Endothelial cell of umbilical vein (primary cell): ENCODE measurements at regions not wholly inside any gene's neighbourhood (a gene's known extent, or its start where the extent isn't known, plus 50 kb on each side); places are given as distances from the start of the nearest gene placed in this dataset.

Source experiments
- FOS ChIP-seq: IDR thresholded peaks from 2 replicates; pipeline ENCODE4 v1.6.1; 2011; ENCODE audit warnings: mild to moderate bottlenecking, low read length, moderate library complexity, borderline replicate concordance; ENCODE audit not compliant: insufficient read depth
- MYC ChIP-seq: IDR thresholded peaks from one replicate; pipeline ENCODE4 v1.6.1; 2011; ENCODE audit warnings: mild to moderate bottlenecking, low read depth, low read length
- POLR2A ChIP-seq: IDR thresholded peaks from 2 replicates; pipeline ENCODE4 v1.6.1; 2012; ENCODE audit warnings: low read depth, mild to moderate bottlenecking, control low read depth, low read length
- TF ChIP-seq, protein P1 (sequence below), 2 donors: IDR thresholded peaks; 1 replicate in 1 of 2; 2 replicates in 1 of 2; pipeline ENCODE4 v1.5.1; 2011; ENCODE audit warnings: low read length in 2 of 2, mild to moderate bottlenecking in 2 of 2, moderate library complexity in 2 of 2, control low read depth in 1 of 2, inconsistent platforms in 1 of 2, low read depth in 1 of 2; ENCODE audit not compliant: insufficient read depth in 1 of 2; ENCODE audit errors: extremely low read depth in 1 of 2

DNA sequence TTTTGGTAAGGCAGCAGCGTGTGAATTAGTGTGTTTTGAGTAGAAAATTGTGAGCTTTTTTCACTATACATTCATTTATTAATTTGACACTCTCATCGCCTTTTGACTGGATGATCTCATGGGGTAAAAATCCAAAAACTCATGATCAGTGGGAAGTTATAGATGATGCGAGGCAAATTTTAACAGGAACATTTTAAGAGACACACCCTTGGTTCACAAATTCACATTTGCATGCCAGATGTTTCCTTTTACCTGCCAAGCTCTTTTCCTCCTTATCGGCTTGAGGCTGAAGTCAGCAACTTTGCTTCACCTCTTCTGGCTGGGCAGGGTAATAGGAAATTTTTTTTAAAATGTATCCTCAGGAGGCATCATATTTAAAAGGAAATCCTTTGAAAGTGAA, 318.0 kb upstream of the HS3ST1 start:
- no peak for TF ChIP-seq FOS
- TF ChIP-seq, protein P1, sequence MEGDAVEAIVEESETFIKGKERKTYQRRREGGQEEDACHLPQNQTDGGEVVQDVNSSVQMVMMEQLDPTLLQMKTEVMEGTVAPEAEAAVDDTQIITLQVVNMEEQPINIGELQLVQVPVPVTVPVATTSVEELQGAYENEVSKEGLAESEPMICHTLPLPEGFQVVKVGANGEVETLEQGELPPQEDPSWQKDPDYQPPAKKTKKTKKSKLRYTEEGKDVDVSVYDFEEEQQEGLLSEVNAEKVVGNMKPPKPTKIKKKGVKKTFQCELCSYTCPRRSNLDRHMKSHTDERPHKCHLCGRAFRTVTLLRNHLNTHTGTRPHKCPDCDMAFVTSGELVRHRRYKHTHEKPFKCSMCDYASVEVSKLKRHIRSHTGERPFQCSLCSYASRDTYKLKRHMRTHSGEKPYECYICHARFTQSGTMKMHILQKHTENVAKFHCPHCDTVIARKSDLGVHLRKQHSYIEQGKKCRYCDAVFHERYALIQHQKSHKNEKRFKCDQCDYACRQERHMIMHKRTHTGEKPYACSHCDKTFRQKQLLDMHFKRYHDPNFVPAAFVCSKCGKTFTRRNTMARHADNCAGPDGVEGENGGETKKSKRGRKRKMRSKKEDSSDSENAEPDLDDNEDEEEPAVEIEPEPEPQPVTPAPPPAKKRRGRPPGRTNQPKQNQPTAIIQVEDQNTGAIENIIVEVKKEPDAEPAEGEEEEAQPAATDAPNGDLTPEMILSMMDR (IDR thresholded peaks at IDR 0.05; ENCODE audit: extremely low read depth in 1 of 2, insufficient read depth in 1 of 2, low read depth in 1 of 2, low read length in 2 of 2), result no peak
- no peak for TF ChIP-seq MYC
- no peak for TF ChIP-seq POLR2A
